ENCODE measurements at regions not wholly inside any gene's neighbourhood (a gene's known extent, or its start where the extent isn't known, plus 50 kb on each side); places are given as distances from the start of the nearest gene placed in this dataset.
A peak's percentile ranks its signal among the peaks of the same experiment; 100 is the strongest.
"Not testable (repeated sequence)": the region's sequence is repeated elsewhere in the genome, so short reads cannot be mapped to it uniquely, and the experiment has no call there.

- DNase-seq (ENCODE audit: low read depth in 4 of 4, low spot score in 2 of 4): not testable (repeated sequence)
Observed at GRCh38 chr7:56466607-56467525, 350.6 kb upstream of the NUPR2 start.

- DNase-seq (ENCODE audit: low read depth in 4 of 4, low spot score in 2 of 4): no peak
Observed at GRCh38 chr7:56449762-56450161, 333.5 kb upstream of the NUPR2 start.

- DNase-seq (ENCODE audit: low read depth in 4 of 4, low spot score in 2 of 4): no peak
Observed at GRCh38 chr7:56447864-56448693, 331.9 kb upstream of the NUPR2 start.

GRCh38 chr7:56420528-56420927 is 304.3 kb upstream of the NUPR2 start:
- DNase-seq (ENCODE audit: low read depth in 4 of 4, low spot score in 2 of 4): not testable (repeated sequence)

- DNase-seq (ENCODE audit: low read depth in 4 of 4, low spot score in 2 of 4): no peak
Observed at GRCh38 chr7:56375173-56375572, 259.0 kb upstream of the NUPR2 start.

- not testable (repeated sequence) for DNase-seq (ENCODE audit: low read depth in 4 of 4, low spot score in 2 of 4)
Observed at GRCh38 chr7:56374666-56375065, 258.4 kb upstream of the NUPR2 start.

- not testable (repeated sequence) for DNase-seq (ENCODE audit: low read depth in 4 of 4, low spot score in 2 of 4)
Observed at GRCh38 chr7:56373314-56373713, 257.1 kb upstream of the NUPR2 start.

- DNase-seq (ENCODE audit: low read depth in 4 of 4, low spot score in 2 of 4): not testable (repeated sequence)
Observed at GRCh38 chr7:56371792-56372191, 255.6 kb upstream of the NUPR2 start.

GRCh38 chr7:56370208-56370872 is 254.1 kb upstream of the NUPR2 start:
- not testable (repeated sequence) for DNase-seq (ENCODE audit: low read depth in 4 of 4, low spot score in 2 of 4)

GRCh38 chr7:56367914-56368313 is 251.7 kb upstream of the NUPR2 start:
- not testable (repeated sequence) for DNase-seq (ENCODE audit: low read depth in 4 of 4, low spot score in 2 of 4)

- not testable (repeated sequence) for DNase-seq (ENCODE audit: low read depth in 4 of 4, low spot score in 2 of 4)
Observed at GRCh38 chr7:56367411-56367810, 251.2 kb upstream of the NUPR2 start.

- DNase-seq (ENCODE audit: low read depth in 4 of 4, low spot score in 2 of 4): not testable (repeated sequence)
Observed at GRCh38 chr7:56366701-56367100, 250.5 kb upstream of the NUPR2 start.

- not testable (repeated sequence) for DNase-seq (ENCODE audit: low read depth in 4 of 4, low spot score in 2 of 4)
Observed at GRCh38 chr7:56352576-56352975, 236.4 kb upstream of the NUPR2 start.

- DNase-seq (ENCODE audit: low read depth in 4 of 4, low spot score in 2 of 4): not testable (repeated sequence)
Observed at GRCh38 chr7:56351181-56351580, 235.0 kb upstream of the NUPR2 start.

- not testable (repeated sequence) for DNase-seq (ENCODE audit: low read depth in 4 of 4, low spot score in 2 of 4)
Observed at GRCh38 chr7:56348311-56348710, 232.1 kb upstream of the NUPR2 start.

- DNase-seq (ENCODE audit: low read depth in 4 of 4, low spot score in 2 of 4): not testable (repeated sequence)
Observed at GRCh38 chr7:56328327-56328726, 212.1 kb upstream of the NUPR2 start.

GRCh38 chr7:56290548-56290947 is 174.3 kb upstream of the NUPR2 start:
- no peak for DNase-seq (ENCODE audit: low read depth in 4 of 4, low spot score in 2 of 4)

GRCh38 chr7:56287429-56288138 is 171.4 kb upstream of the NUPR2 start:
- DNase-seq (ENCODE audit: low read depth in 4 of 4, low spot score in 2 of 4): peak in 1 of 4 donors; percentile 12

GRCh38 chr7:56256108-56256507 is 139.9 kb upstream of the NUPR2 start:
- no peak for DNase-seq (ENCODE audit: low read depth in 4 of 4, low spot score in 2 of 4)

GRCh38 chr7:56250135-56250534 is 133.9 kb upstream of the NUPR2 start:
- DNase-seq (ENCODE audit: low read depth in 4 of 4, low spot score in 2 of 4): no peak

All from left renal cortex interstitium (tissue), 4 donors.